Germinal center (tissue), 1 donor: ENCODE measurements at regions not wholly inside any gene's neighbourhood (a gene's known extent, or its start where the extent isn't known, plus 50 kb on each side); places are given as distances from the start of the nearest gene placed in this dataset.
"Not testable (repeated sequence)": the region's sequence is repeated elsewhere in the genome, so short reads cannot be mapped to it uniquely, and the experiment has no call there.

Experiments
- DNase-seq: peaks from one replicate; pipeline ENCODE4 v3.0.0; 2012; ENCODE audit warnings: mixed read lengths, low spot score

GRCh38 chr4:58871509-58871908 lies 1761.3 kb upstream of the IGFBP7 start:
- DNase-seq, result no peak

GRCh38 chr4:58849026-58849425 lies 1738.8 kb upstream of the IGFBP7 start:
- DNase-seq, result no peak

- no peak for DNase-seq
Observed at GRCh38 chr4:58843455-58843854, 1733.3 kb upstream of the IGFBP7 start.

- DNase-seq, result no peak
Observed at GRCh38 chr4:58833126-58833525, 1722.9 kb upstream of the IGFBP7 start.

GRCh38 chr4:58825278-58825677 lies 1715.1 kb upstream of the IGFBP7 start:
- DNase-seq, result no peak

- DNase-seq, result not testable (repeated sequence)
Observed at GRCh38 chr4:58818560-58818959, 1708.4 kb upstream of the IGFBP7 start.

GRCh38 chr4:58809948-58810347 lies 1699.8 kb upstream of the IGFBP7 start:
- DNase-seq, result no peak

GRCh38 chr4:58809366-58809765 lies 1699.2 kb upstream of the IGFBP7 start:
- DNase-seq, result no peak

GRCh38 chr4:58808817-58809216 lies 1698.6 kb upstream of the IGFBP7 start:
- DNase-seq, result no peak

GRCh38 chr4:58807843-58808615 lies 1697.8 kb upstream of the IGFBP7 start:
- DNase-seq, result no peak

- DNase-seq, result no peak
Observed at GRCh38 chr4:58776627-58777026, 1666.4 kb upstream of the IGFBP7 start.

- no peak for DNase-seq
Observed at GRCh38 chr4:58767598-58767997, 1657.4 kb upstream of the IGFBP7 start.

- no peak for DNase-seq
Observed at GRCh38 chr4:58766763-58767162, 1656.6 kb upstream of the IGFBP7 start.

GRCh38 chr4:58761563-58761962 lies 1651.4 kb upstream of the IGFBP7 start:
- DNase-seq, result no peak

GRCh38 chr4:58760737-58761136 lies 1650.6 kb upstream of the IGFBP7 start:
- no peak for DNase-seq

- no peak for DNase-seq
Observed at GRCh38 chr4:58760100-58760499, 1649.9 kb upstream of the IGFBP7 start.

GRCh38 chr4:58749206-58749605 lies 1639.0 kb upstream of the IGFBP7 start:
- DNase-seq, result no peak

- no peak for DNase-seq
Observed at GRCh38 chr4:58740897-58741296, 1630.7 kb upstream of the IGFBP7 start.

GRCh38 chr4:58739275-58739674 lies 1629.1 kb upstream of the IGFBP7 start:
- no peak for DNase-seq

- no peak for DNase-seq
Observed at GRCh38 chr4:58738375-58738774, 1628.2 kb upstream of the IGFBP7 start.

GRCh38 chr4:58734030-58734674 lies 1624.0 kb upstream of the IGFBP7 start:
- no peak for DNase-seq

GRCh38 chr4:58732973-58733372 lies 1622.8 kb upstream of the IGFBP7 start:
- no peak for DNase-seq

GRCh38 chr4:58723954-58724353 lies 1613.8 kb upstream of the IGFBP7 start:
- no peak for DNase-seq

GRCh38 chr4:58711039-58711438 lies 1600.9 kb upstream of the IGFBP7 start:
- DNase-seq, result no peak
